ENCODE measurements at regions not wholly inside any gene's neighbourhood (a gene's known extent, or its start where the extent isn't known, plus 50 kb on each side); places are given as distances from the start of the nearest gene placed in this dataset.
"Not testable (repeated sequence)": the region's sequence is repeated elsewhere in the genome, so short reads cannot be mapped to it uniquely, and the experiment has no call there.

DNA sequence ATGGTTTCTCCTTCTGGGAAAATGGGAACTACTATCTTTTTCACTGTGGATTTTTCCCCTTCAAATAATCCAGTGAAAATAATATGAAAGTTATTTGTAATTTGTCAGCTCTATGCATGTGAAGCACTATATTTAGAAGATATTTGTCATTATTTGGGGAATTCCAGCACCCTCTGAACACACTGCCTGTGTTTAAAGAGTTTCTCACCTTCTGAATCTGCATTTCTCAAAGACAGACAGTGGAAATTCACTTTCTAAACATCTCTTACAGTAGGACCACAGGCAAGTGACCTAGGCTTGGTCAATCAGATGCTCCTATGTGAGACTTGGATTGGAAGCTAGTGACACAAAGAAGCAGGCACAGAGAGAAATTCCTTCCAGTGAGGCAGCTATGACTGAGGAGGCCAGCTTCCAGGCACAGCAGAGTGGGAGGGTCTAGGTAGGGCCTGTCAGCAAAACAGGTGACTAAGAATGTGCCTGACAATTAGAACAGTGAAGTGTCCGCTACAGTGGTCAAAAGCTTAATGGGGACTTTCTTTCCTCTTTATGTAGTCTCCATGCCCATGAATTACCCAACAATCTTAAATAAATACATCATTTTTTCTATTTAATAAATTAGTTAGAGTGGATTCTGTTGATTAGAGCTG is 167.2 kb downstream of the HMHB1 start:
- Histone ChIP-seq H3K4me2 (replicated peaks; ENCODE audit: extremely low read depth, low read length, poor library complexity, severe bottlenecking) (no peak overlapping the region), H3K4me1 (ENCODE audit: control insufficient read depth in 1 of 2, insufficient read depth in 2 of 2, low read length in 2 of 2) (no peaks in the 10 kb centered on the region), H3K9me3 (replicated peaks in 1 of 2; ENCODE audit: control insufficient read depth in 1 of 2, insufficient read depth in 1 of 2, low read length in 2 of 2) (no peaks in the 10 kb centered on the region), H3K36me3 (replicated peaks in 1 of 2; ENCODE audit: control insufficient read depth in 1 of 2, insufficient read depth in 2 of 2, low read length in 2 of 2) (no peaks in the 10 kb centered on the region), H3K79me2 (ENCODE audit: insufficient read depth, low read length) (no peaks in the 10 kb centered on the region), H3K27me3 (ENCODE audit: control insufficient read depth in 2 of 2, insufficient read depth in 2 of 2, low read length in 2 of 2) (peaks cover 0 to 2% of the 10 kb centered on the region in 2 donors), H3K27ac (ENCODE audit: low read depth in 1 of 2, low read length in 2 of 2) (no peak overlapping the region), H3K4me3 (replicated peaks in 1 of 3; ENCODE audit: low read depth in 2 of 3, low read length in 3 of 3) (no peak overlapping the region), H4K20me1 (ENCODE audit: insufficient read depth, low read length) (no peaks in the 10 kb centered on the region), H2AFZ (ENCODE audit: insufficient read depth, low read depth, low read length, poor library complexity, severe bottlenecking) (no peak overlapping the region), H3K9ac (ENCODE audit: insufficient read depth, low read length, poor library complexity, severe bottlenecking) (no peak overlapping the region)
- peaks cover 0 to 5% (median 0%) of the 10 kb centered on the region in 3 donors for H3K27me3 Mint-ChIP-seq (ENCODE audit: low read depth in 3 of 3)
- WGBS (ENCODE audit: insufficient coverage): no CpG with 5 or more reads among the region's 1 CpG
- no peak overlapping the region for H3K4me3 Mint-ChIP-seq
- no peak for DNase-seq
- TF ChIP-seq, protein P1, sequence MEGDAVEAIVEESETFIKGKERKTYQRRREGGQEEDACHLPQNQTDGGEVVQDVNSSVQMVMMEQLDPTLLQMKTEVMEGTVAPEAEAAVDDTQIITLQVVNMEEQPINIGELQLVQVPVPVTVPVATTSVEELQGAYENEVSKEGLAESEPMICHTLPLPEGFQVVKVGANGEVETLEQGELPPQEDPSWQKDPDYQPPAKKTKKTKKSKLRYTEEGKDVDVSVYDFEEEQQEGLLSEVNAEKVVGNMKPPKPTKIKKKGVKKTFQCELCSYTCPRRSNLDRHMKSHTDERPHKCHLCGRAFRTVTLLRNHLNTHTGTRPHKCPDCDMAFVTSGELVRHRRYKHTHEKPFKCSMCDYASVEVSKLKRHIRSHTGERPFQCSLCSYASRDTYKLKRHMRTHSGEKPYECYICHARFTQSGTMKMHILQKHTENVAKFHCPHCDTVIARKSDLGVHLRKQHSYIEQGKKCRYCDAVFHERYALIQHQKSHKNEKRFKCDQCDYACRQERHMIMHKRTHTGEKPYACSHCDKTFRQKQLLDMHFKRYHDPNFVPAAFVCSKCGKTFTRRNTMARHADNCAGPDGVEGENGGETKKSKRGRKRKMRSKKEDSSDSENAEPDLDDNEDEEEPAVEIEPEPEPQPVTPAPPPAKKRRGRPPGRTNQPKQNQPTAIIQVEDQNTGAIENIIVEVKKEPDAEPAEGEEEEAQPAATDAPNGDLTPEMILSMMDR (IDR thresholded peaks at IDR 0.05): no peak
- no peak overlapping the region for H3K27ac Mint-ChIP-seq
- intact Hi-C loops (cut with micrococcal nuclease): no loop called here
- H3K4me1 Mint-ChIP-seq: no peaks in the 10 kb centered on the region
- H3K36me3 Mint-ChIP-seq: no peaks in the 10 kb centered on the region
- H3K9me3 Mint-ChIP-seq: peaks cover 0 to 2% (median 0%) of the 10 kb centered on the region in 7 donors

DNA sequence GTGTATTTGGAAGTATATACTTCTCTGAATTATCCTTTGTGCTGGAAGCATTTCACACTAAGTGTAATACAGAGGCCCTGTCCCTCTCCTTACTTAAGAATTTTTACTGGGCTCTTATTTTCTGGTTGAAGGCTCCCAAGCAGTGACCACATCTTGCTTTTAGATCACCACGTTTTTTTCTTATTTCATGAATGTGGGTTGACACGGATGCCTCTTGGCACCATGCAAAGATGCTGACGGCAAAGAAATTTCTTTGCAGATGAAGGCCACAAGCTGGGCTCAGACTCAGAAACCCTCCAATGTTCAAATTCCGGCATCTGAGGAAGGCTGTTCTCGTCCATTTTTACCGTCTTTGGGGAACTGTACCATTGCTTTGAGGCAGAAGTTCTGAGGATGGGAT is 168.5 kb downstream of the HMHB1 start:
- Histone ChIP-seq H3K4me3 (replicated peaks in 1 of 3; ENCODE audit: low read depth in 2 of 3, low read length in 3 of 3) (no peak overlapping the region), H3K9ac (ENCODE audit: insufficient read depth, low read length, poor library complexity, severe bottlenecking) (no peak overlapping the region), H3K79me2 (ENCODE audit: insufficient read depth, low read length) (no peaks in the 10 kb centered on the region), H3K9me3 (replicated peaks in 1 of 2; ENCODE audit: control insufficient read depth in 1 of 2, insufficient read depth in 1 of 2, low read length in 2 of 2) (no peaks in the 10 kb centered on the region), H3K27me3 (ENCODE audit: control insufficient read depth in 2 of 2, insufficient read depth in 2 of 2, low read length in 2 of 2) (peaks cover 0 to 2% of the 10 kb centered on the region in 2 donors), H3K27ac (ENCODE audit: low read depth in 1 of 2, low read length in 2 of 2) (no peak overlapping the region), H3K4me2 (replicated peaks; ENCODE audit: extremely low read depth, low read length, poor library complexity, severe bottlenecking) (no peak overlapping the region), H2AFZ (ENCODE audit: insufficient read depth, low read depth, low read length, poor library complexity, severe bottlenecking) (no peak overlapping the region), H3K36me3 (replicated peaks in 1 of 2; ENCODE audit: control insufficient read depth in 1 of 2, insufficient read depth in 2 of 2, low read length in 2 of 2) (no peaks in the 10 kb centered on the region), H4K20me1 (ENCODE audit: insufficient read depth, low read length) (no peaks in the 10 kb centered on the region), H3K4me1 (ENCODE audit: control insufficient read depth in 1 of 2, insufficient read depth in 2 of 2, low read length in 2 of 2) (no peaks in the 10 kb centered on the region)
- intact Hi-C loops (cut with micrococcal nuclease): no loop called here
- 97% methylated on average over 5 of the region's 6 CpGs for WGBS (ENCODE audit: insufficient coverage)
- TF ChIP-seq, protein P1 (IDR thresholded peaks at IDR 0.05): no peak
- no peak for DNase-seq
- Mint-ChIP-seq H3K9me3 (peaks cover 0 to 2% (median 0%) of the 10 kb centered on the region in 7 donors), H3K4me3 (no peak overlapping the region), H3K27ac (no peak overlapping the region), H3K36me3 (no peaks in the 10 kb centered on the region), H3K4me1 (no peaks in the 10 kb centered on the region), H3K27me3 (ENCODE audit: low read depth in 3 of 3) (peaks cover 1 to 5% (median 2%) of the 10 kb centered on the region in 3 donors)

DNA sequence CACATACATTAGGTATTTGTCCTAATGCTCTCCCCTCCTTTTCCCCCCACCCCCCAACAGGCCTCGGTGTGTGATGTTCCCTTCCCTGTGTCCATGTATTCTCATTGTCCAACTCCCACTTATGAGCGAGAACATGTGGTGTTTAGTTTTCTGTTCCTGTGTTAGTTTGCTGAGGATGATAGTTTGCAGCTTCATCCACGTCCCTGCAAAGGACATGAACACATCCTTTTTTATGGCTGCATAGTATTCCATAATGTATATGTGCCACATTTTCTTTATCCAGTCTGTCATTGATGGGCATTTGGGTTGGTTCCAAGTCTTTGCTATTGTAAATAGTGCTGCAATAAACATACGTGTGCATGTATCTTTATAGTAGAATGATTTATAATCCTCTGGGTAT is 171.0 kb downstream of the HMHB1 start:
- no CpG with 5 or more reads among the region's 4 CpGs for WGBS (ENCODE audit: insufficient coverage)
- H3K4me3 ChIP-seq (replicated peaks in 1 of 3; ENCODE audit: low read depth in 2 of 3, low read length in 3 of 3); H3K4me1 Mint-ChIP-seq; intact Hi-C loops (cut with micrococcal nuclease); H3K36me3 Mint-ChIP-seq; H3K36me3 ChIP-seq (replicated peaks in 1 of 2; ENCODE audit: control insufficient read depth in 1 of 2, insufficient read depth in 2 of 2, low read length in 2 of 2); H3K27me3 ChIP-seq (ENCODE audit: control insufficient read depth in 2 of 2, insufficient read depth in 2 of 2, low read length in 2 of 2); H3K9ac ChIP-seq (ENCODE audit: insufficient read depth, low read length, poor library complexity, severe bottlenecking); H3K27ac ChIP-seq (ENCODE audit: low read depth in 1 of 2, low read length in 2 of 2); H3K79me2 ChIP-seq (ENCODE audit: insufficient read depth, low read length); H3K4me1 ChIP-seq (ENCODE audit: control insufficient read depth in 1 of 2, insufficient read depth in 2 of 2, low read length in 2 of 2); H3K9me3 Mint-ChIP-seq; H2AFZ ChIP-seq (ENCODE audit: insufficient read depth, low read depth, low read length, poor library complexity, severe bottlenecking); H3K27ac Mint-ChIP-seq; H3K27me3 Mint-ChIP-seq (ENCODE audit: low read depth in 3 of 3); H3K4me3 Mint-ChIP-seq; DNase-seq; H4K20me1 ChIP-seq (ENCODE audit: insufficient read depth, low read length); H3K4me2 ChIP-seq (replicated peaks; ENCODE audit: extremely low read depth, low read length, poor library complexity, severe bottlenecking); H3K9me3 ChIP-seq (replicated peaks in 1 of 2; ENCODE audit: control insufficient read depth in 1 of 2, insufficient read depth in 1 of 2, low read length in 2 of 2): not testable (repeated sequence)
